HL-60 (cell line): ENCODE measurements at regions not wholly inside any gene's neighbourhood (a gene's known extent, or its start where the extent isn't known, plus 50 kb on each side); places are given as distances from the start of the nearest gene placed in this dataset.

Experiments used
- POLR2AphosphoS5 ChIP-seq: IDR thresholded peaks from 2 replicates; pipeline ENCODE4 v1.6.1; 2012; ENCODE audit warnings: low read depth
- REST ChIP-seq: IDR thresholded peaks from 2 replicates; pipeline ENCODE4 v1.6.1; 2012; ENCODE audit warnings: low read depth; ENCODE audit not compliant: insufficient replicate concordance
- TF ChIP-seq, protein P1 (sequence below): IDR thresholded peaks from one replicate; pipeline ENCODE4 v1.5.1; 2011; ENCODE audit warnings: low read length, control low read depth, inconsistent platforms; ENCODE audit not compliant: insufficient read depth

DNA sequence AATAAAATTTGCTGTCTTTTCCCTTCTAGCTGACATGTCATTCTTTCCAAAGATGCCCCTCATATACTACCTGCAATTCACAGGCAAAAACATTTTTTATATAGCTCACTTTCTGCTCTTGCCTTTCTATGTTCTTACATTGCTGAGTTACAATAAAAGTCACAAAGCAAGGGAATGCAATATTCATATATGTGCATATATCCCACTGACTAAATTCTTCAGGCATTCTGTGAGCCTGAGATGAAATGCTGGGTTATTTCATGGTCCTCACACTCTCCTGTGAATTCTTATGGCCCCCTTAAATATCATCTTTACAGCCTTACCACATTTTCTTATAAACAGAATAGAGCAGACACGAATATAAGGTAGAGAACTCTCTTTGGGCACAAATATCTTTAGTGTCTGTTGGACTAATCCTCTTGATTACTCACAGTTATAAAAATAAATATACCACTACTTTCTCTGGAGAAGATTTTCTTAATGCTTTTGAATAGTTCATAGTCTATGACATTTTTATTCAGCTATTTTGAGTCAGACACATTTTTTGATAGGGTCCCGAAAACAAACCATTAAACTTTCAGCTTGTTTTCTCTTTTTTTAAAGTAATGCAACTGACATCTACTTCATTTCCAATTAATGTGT is 84.1 kb upstream of the H2AZ1 start:
- TF ChIP-seq, protein P1, sequence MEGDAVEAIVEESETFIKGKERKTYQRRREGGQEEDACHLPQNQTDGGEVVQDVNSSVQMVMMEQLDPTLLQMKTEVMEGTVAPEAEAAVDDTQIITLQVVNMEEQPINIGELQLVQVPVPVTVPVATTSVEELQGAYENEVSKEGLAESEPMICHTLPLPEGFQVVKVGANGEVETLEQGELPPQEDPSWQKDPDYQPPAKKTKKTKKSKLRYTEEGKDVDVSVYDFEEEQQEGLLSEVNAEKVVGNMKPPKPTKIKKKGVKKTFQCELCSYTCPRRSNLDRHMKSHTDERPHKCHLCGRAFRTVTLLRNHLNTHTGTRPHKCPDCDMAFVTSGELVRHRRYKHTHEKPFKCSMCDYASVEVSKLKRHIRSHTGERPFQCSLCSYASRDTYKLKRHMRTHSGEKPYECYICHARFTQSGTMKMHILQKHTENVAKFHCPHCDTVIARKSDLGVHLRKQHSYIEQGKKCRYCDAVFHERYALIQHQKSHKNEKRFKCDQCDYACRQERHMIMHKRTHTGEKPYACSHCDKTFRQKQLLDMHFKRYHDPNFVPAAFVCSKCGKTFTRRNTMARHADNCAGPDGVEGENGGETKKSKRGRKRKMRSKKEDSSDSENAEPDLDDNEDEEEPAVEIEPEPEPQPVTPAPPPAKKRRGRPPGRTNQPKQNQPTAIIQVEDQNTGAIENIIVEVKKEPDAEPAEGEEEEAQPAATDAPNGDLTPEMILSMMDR = no peak
- TF ChIP-seq POLR2AphosphoS5 (no peak), REST (no peak)
